CD4-positive, alpha-beta T cell treated with Interleukin-15 for 1 hour (primary cell): ENCODE measurements at regions not wholly inside any gene's neighbourhood (a gene's known extent, or its start where the extent isn't known, plus 50 kb on each side); places are given as distances from the start of the nearest gene placed in this dataset.
"Not testable (repeated sequence)": the region's sequence is repeated elsewhere in the genome, so short reads cannot be mapped to it uniquely, and the experiment has no call there.

Experiments
- DNase-seq: peaks from one replicate; pipeline ENCODE4 v3.0.0-alpha.2; 2020

DNA sequence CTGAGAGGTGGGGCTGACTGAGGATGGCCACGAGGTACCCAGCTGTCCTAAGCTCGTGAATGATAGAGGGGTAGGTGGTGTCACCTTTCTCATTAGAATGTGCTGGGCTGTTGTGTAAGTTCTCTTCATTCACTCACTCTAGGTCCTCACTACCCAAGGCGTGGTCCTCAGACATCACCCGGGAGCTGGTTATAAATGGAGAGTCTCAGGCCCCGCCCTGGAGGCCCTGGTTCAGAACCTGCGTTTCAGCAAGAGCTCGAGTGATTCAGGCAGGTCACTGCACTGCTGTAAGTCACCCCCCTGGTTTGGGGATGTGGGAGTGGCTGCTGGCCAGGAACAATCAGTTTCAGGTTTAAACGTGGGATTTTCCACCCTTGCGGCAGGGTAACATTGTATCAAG lies 139.8 kb downstream of the FOXL1 start:
- no peak for DNase-seq

DNA sequence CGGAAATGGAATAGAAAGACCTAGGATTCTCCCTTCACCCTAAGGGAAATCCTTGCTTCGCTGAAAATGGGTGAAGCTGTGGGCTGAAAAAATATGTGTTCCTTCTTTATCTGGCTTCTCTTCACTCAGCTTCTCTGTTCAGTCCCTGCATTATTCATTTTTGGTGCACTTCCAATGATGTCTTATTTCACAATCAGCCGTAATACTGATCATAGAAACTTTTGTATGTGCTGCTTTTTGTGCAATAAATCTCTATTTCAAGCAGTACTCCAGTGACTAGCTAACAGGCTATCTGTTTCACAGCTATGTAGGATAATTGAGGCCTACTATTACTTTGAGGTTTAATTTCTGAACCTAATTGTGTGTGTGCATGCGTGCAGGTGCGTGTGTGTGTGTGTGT lies 144.6 kb downstream of the FOXL1 start:
- no peak for DNase-seq

DNA sequence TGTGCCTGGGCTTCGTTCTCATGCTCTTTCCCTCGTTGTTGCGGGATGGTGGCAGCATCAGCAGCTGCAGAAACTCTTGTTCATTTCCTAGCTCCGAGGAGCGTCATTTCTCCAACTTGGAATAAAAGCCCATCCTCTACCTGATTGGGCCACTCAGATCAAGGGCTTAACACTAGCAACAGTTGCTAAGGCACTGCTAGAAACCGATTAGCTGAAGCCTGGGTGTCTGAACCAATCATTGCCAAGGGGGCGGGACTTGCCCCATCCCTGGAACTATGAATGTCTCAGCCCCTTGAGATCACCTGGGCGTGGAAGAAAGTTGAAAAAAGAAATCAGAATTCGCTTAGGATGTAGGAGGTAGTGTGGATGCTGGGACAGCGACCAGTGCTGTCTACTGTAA lies 145.3 kb downstream of the FOXL1 start:
- no peak for DNase-seq

DNA sequence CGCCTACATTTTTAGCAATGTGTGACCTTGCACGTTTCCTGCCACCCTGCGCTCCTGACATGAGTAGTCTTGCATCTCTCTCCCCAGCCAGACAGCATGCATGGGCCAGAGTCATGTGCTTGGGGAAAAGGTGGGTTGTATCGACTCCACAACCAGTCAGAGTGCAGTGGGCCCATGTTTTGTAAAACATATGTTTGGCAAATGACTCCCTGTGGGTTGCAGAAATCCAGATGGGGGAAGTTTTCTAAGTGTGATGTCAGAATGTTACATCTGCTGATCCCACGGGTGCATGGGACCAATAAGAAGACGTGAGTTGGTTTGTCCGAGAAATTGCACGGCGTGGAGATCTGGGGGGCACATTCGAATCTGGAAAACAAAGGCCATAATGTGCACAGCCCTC lies 147.1 kb downstream of the FOXL1 start:
- DNase-seq: no peak

DNA sequence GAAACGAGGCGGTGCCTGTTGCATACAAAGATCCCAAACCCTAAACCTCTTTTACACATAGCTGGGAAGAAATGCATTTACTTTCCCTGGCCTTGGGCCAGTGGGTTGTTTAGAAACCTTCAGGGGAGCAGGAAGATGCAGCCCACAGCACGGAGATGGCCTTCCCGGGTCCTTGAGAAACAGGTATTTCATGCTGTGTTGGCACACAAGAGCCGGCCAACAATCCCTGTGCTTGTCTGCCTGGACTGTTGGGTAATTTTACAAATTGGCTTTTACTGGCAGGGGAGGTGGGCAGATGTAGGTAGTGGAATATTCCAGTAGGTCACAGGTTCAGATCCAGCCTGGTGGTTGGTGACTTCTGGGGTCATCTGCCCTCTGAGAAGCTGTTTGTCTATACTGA lies 148.0 kb downstream of the FOXL1 start:
- DNase-seq: no peak

DNA sequence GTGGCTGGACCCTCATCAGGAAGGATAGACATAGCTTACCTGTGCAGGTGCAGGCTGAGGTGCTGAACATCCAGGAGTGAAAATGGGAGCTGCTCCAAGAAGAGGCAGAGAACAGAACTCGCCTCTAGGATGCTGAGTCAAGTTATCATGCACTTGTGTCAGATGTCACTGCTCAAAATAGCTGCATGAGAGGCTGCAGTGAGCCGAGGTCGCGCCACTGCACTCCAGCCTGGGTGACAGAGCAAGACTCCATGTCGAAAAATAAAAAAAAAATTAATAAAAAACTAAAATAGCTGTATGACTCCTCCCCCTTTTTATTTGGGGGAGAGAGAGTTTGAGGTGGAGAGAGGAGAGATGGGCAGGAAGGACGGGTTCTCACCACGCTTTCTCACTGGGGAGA lies 148.8 kb downstream of the FOXL1 start:
- DNase-seq: no peak

DNA sequence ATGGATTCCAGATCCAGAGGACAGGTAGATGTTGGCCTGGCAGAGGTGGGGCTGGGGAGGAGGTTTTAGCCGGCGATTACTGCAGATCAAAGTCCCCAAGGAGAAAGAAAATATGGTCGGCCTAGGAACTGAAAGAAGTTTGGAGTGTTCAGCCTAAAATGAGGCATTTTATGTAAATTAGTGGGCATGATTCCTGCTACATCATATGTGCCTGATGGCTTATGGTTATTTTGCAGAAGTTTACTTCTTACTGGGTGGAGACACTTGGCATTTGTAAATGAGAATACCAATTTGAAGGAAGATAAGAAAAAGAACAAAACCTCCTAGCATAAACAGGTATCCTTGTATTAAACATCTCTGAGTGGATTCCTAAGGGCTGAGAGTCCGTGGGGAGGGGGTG lies 149.3 kb downstream of the FOXL1 start:
- DNase-seq: no peak

DNA sequence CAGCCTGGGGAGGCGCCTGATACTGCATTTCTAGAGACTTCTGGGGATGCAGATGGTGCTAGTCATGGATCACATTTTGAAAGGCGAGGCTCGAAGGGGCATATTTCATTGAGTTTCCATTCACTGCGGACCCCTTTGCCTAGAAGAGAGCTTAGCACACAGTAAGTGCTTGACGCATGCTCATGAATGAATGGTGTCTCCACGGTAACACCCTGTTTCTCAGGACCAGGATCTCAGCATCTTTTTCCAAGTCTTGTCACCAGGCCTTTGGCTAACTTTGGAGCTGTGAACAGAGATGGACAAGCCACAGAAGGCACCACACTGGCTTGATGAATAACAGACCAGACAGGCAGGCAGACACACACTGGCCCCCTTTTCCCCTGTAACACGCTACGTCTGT lies 151.3 kb downstream of the FOXL1 start:
- no peak for DNase-seq

DNA sequence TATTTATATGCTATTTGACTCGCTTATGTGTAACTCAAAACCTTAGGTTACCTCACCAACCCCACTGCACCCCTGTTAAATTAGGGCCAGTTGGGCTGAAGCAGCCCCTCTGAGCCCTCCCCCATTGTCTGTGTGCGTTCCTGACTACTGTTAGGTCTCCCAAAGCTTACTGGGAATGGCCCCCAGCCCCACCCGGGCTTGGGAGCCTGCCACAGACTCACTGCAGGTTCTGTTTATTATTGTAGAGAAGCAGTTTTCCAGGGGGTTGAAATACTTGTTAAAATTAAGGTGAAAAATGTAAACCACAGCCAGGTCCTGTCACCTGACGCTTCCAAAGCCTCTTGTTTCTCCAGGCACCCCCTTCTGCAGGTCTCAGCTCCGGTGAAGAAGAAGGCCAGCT lies 151.7 kb downstream of the FOXL1 start:
- DNase-seq: no peak

DNA sequence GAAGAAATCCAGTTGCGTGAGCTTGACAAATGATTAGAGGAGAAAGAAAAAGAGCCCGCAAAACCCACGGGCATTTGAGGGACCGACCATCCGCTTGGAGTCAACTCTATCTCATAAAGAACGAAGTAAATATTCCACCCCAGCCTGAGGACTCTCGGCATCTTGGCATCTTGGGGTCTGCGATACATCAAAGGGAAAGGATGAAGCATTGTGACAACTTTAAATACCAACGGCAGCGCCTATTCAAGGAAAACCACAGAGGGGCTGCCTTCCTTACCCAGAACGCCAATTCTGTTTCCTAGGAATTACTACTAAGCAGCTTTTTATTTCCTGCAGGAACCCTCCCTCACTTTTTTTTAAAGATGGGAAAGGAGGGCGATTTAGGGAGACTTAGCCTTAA lies 152.2 kb downstream of the FOXL1 start:
- no peak for DNase-seq

DNA sequence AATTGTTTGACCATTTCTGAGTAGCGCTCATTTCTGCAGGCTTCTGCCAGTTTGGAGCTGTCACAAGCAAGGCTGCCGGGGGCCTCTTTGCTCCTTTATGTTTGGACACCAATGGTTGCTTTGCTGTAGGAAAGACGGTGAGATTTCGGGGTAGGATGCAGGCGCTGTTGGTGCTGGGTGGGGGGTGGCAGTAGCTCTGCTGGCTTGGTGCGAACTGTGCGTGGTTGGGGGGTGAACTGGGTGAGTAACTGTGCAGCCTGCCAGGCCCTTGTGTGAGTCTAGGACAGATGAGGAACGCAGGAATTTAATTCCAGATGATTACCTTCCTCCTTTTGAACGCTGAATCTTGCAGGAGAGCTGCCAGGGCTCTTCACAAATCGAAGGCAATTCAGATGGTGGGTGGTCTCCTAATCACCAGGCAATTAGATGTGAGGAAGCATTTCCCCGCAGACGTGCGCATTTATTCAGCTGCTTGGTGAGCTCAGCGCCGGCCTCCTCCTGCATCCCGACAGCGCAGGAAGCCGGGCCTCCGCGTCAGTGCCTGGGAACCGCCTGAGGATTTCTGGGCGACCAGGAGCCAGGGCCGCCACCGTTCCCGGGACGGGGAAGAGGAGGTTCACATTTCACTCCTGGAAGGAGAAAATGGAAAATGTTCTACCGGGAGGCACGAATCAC lies 154.4 kb downstream of the FOXL1 start:
- DNase-seq: no peak

DNA sequence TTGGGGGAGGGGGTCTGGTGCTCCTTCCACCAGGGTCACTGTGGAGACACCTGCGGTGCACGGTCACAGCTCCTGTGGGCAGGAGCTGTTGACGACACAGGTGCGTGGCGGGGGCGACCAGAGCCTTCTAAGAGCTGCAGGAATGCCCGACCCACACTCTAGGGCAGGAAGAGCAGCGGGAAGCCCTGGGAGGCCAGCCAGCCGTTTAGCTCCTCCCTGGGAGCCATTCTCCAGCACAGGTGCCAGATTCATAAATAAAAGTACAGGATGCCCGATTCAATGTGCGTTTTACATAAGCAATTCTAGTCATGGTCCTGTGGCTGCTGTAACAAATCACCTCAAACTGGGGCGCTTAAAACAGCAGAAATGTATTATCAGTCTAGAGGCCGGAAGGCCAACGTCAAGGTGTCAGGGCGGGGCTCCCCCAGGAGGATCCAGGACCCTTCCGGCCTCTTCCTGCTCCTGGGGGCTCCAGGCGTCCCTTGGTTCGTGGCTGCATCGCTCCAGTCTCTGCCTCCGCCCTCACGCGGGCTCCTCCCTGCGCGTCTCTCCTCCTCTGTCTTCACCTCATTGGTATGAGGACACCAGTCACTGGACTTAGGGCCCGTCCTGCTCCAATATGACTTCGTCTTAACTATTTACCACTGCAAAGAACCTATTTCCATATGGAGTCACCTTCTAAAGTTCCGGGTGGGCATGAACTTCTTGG lies 155.4 kb downstream of the FOXL1 start:
- DNase-seq: no peak

DNA sequence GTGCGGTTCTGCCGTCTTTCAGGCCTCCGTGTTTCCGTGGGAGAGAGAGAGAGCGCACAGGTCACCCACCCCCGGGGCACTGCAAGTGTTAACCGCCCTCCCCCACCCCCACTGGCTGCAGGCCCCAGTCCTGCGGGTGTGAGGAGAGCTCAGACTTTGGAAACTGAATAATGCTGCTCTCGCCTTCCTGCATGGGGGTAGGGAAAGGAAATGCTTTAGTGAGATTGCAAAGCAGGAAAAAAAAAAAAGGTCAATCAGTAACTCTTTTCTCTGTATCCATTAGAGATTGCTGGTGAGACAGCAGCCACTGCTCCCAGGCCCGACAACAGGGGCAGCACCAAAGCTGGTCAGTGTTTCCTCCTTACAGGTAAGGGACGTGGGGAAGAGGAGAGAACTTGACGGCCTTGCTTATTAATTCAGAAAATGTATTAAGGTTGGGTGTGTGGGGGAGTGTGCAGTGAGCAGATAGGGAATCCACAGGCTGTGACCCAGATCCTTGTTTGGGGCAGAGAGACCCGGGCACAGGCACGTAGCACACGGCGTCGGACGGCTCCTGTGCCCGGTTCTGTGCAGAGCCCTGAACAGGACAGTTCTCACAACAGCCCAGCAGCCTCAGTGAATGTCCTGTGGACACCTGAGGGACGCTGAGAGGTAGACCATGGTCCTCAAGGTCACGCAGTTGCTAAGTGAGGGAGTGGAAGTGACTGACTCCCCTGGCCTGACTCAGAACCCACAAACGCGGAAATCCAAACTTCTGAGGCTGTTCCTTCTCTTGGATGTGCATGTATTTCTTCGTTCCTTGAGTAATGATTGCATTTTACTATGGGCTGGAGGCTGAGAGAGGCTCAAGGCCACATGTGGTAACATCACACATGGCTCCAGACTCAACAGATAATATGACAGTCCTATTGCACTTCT lies 156.5 kb downstream of the FOXL1 start:
- no peak for DNase-seq

DNA sequence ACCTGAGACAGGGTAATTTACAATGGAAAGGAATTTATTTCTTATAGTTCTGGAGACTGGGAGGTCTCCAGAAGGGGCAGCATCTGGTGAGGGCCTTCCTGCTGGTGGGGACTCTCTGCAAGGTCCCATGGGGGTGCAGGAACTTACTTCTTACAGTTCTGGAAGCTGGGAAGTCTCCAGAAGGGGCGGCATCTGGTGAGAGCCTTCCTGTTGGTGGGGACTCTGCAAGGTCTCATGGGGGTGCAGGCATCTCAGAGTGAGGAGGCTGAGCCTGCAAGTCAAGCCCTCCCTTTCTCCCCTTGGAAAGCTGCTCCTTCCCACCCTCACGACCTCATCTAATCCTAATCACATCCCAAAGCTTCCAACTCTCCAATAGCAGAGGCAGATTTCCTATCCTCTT lies 157.4 kb downstream of the FOXL1 start:
- DNase-seq: no peak

DNA sequence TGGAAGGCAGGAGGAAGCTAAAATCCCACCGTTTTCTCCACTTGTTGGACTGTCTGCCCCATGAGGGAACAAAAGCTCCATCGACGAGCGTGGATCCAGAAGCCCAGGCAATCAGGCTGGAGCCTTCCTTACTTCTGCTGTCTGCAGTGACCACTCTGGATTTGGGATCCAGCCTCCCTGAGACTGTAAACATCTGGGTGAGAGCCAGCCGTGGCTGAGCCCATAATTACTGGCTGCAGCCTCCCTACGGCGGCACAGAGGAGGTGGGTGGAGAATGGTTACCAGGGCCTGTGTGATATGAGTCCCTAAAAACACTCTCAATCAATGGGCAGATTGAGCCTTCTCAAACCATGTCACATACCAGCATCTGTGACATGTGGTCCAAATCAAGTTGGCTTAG lies 158.2 kb downstream of the FOXL1 start:
- DNase-seq: no peak

DNA sequence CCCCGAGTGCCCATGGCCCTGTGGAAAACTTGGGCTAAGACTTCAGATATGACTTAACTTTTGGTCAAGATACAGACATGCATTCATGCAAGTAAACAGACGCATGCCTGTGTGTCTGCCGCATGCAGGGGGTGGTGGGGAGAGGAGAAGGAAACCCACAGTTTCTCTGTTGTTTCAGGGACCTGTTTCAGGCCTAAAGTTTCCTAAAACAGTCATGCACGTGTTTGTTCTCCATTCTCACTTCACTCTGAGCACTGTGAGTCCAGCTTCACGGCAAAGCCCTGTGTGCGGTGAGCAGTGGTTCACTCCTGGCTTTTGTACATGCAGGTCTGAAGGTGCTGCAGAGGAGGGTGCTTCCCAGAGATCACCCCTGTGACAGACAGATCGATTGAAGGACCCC lies 158.7 kb downstream of the FOXL1 start:
- DNase-seq: no peak

DNA sequence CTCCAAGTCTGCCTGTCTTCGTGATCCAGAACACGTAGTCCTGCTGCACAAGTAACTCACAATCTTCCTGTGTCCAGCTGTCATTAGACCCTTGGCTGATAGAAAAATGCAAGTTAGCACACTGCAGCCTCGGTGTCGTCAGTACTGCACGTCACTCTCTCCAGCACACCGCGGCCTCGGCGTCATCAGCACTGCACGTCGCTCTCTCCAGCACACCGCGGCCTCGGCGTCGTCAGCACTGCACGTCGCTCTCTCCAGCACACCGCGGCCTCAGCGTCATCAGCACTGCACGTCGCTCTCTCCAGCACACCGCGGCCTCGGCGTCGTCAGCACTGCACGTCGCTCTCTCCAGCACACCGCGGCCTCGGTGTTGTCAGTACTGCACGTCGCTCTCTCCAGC lies 160.0 kb downstream of the FOXL1 start:
- not testable (repeated sequence) for DNase-seq

DNA sequence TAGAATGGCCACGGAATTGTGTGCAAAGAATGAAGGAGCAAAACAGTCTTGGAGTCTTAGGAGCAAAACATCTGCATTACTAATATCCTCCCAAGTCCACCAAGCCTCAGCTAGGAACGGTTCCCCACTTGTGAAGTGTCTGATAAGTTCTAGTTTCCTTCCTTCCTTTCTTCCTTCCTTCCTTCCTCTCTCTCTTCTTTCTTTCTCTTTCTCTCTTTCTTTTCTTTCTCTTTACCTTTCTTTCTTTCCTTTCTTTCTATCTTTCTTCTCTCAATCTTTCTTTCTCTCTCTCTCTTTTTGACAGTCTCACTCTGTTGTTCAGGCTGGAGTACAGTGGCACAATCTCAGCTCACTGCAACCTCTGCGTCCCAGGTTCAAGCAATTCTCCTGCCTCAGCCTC lies 160.8 kb downstream of the FOXL1 start:
- DNase-seq: no peak

DNA sequence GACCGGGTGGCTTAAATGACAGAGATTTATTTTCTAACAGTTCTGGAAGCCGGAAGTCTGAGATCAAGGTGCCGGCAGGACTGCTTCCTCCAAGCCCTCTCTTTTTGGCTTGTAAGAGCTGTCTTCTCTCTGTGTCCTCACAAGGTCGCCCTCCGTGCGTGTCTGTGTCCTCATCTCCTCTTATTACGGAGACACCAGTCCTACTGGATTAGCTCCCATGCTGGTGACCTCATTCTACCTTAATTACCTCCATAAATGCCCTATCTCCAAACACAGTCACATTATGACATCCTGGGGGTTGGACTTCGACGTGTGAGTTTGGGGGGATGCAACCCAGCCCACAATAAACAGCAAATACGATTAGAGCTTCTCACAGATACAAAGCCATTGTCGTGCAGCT lies 161.5 kb downstream of the FOXL1 start:
- no peak for DNase-seq

DNA sequence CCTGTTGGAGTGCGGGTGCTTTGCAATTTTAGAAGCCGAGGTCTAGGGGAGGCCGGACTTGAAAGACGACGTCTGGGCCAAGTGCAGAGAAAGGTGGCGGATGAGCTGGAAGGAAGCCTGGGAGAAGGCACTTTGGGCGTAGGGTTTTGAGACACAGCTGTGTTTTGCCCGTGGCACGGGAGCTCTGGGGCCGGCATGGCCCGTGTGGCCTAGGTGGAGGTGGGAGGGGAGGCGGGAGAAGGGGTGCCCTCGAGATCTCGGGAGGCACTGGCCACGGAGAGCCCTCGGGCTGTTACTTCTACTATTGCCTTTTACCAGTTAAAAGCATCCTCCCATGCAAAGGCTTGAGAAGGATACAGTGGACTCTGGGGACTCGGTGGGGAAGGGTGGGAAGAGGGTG lies 161.9 kb downstream of the FOXL1 start:
- no peak for DNase-seq

DNA sequence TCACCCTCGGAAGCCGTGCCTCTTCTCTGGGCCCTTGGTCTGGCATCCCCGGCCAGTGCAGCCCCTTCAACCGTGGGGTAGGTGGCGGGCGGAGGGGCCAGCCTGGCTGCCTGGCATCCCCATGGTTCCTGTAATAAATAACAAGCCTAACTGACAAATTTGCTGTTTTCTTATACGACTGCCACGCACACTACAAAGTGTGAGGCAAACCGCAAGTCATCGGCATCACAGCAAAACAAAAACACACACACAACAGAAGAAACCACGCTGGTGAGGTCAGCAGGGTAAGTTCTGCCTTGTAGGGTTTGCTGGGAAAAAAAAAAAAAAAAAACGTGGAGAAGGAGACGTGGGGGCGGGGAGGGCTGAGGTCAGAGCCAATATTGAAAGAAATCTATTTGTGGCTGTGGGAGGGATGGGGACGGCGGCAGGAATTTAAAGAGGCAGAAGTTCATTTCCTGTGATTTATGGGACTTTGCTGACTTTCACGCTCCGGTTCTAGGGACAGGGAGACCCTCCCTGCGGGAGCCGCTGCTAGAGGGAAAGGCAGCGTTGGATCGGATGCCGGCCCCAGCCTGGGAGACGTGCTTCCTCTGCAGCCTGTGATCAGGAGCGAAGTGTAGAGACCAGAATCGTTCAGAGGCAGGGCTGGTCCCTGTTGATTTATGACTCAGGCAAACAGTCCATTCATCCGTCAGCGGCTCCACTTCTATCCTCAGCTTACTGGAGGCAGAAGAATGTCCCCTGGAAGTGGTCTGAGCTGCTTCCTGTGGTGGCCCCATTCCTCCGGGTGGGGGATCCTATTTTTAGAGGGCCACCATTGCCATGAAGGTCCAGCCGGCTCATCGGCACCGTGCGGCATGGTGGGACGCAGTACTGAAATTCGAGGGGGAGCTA lies 162.8 kb downstream of the FOXL1 start:
- no peak for DNase-seq

DNA sequence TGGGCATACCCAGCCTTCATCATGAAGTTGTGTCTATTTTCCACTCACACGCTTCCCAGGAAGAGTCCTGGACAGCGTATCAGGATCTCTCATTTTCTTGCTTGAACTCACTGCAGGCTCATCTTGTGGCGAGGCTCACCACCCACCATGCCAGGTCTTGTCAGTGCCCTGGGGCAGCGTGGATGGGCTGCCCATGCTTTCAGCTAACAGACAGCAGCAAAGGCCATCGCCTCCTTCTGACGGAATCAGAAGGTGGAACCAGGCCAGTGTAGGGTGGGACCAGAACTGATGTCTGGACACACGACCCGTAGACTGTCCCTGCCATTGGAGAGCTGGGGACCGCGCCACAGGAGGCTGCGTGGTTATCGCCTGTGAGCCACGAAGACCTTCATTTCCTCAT lies 169.4 kb downstream of the FOXL1 start:
- no peak for DNase-seq

DNA sequence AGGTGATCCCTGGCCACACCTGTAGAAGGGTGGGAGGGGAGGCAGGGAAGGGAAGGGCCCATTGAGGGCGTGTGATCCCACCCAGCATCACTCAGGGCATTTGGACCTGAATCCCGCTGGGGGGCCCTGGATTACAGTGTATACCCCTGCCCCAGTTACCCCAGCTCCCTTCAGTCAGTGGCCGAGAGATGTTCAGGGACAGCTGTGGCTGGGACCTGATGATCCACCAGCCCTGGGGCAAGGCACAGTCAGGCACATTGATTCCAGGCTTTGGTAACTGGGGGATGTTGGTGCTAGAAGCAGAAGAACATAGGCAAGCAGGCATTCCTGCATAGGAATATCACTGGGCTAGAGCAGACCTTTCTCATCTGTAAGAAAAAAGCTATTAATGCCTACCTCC lies 170.3 kb downstream of the FOXL1 start:
- no peak for DNase-seq
